IMR-90 (cell line): ENCODE measurements at regions not wholly inside any gene's neighbourhood (a gene's known extent, or its start where the extent isn't known, plus 50 kb on each side); places are given as distances from the start of the nearest gene placed in this dataset.

ENCODE experiments used
- CEBPB ChIP-seq: IDR thresholded peaks from 2 replicates; pipeline ENCODE4 v1.6.1; 2012; ENCODE audit warnings: low read depth, low read length, improper control_type of control experiment
- CTCF ChIP-seq: conservative IDR thresholded peaks from 2 replicates; pipeline ENCODE4 v1.5.1; 2012; ENCODE audit warnings: mild to moderate bottlenecking, low read depth, low read length, improper control_type of control experiment
- POLR2A ChIP-seq: IDR thresholded peaks from 2 replicates; pipeline ENCODE4 v1.6.1; 2012; ENCODE audit warnings: mild to moderate bottlenecking, low read depth, low read length
- RFX5 ChIP-seq: IDR thresholded peaks from 2 replicates; pipeline ENCODE4 v1.8.0; 2012; ENCODE audit warnings: low read depth, mild to moderate bottlenecking, low read length, moderate library complexity

- TF ChIP-seq CTCF (no peak), RFX5 (no peak), POLR2A (no peak), CEBPB (no peak)
Observed at GRCh38 chr19:28862238-28862637, 350.7 kb downstream of the UQCRFS1 start.
